Thyroid gland (tissue), 4 donors: ENCODE measurements at regions not wholly inside any gene's neighbourhood (a gene's known extent, or its start where the extent isn't known, plus 50 kb on each side); places are given as distances from the start of the nearest gene placed in this dataset.

Experiments
- POLR2A ChIP-seq, 2 donors: fragments of 450-650 bp; IDR thresholded peaks; one replicate each; pipeline ENCODE4 v1.6.1; 2017; ENCODE audit warnings: antibody characterized with exemption in 2 of 2, mild to moderate bottlenecking in 2 of 2, moderate library complexity in 1 of 2
- TF ChIP-seq, protein P1 (sequence below), 6 experiments: fragments of 200-600 bp in 3 of 6; fragments of 450-650 bp in 3 of 6; sonication (generic) in 3 of 6; IDR thresholded peaks; one replicate each; pipeline ENCODE4 v1.5.1; 2016 to 2019; ENCODE audit warnings: antibody characterized with exemption in 6 of 6, mild to moderate bottlenecking in 2 of 6, inconsistent platforms in 1 of 6, moderate library complexity in 1 of 6

DNA sequence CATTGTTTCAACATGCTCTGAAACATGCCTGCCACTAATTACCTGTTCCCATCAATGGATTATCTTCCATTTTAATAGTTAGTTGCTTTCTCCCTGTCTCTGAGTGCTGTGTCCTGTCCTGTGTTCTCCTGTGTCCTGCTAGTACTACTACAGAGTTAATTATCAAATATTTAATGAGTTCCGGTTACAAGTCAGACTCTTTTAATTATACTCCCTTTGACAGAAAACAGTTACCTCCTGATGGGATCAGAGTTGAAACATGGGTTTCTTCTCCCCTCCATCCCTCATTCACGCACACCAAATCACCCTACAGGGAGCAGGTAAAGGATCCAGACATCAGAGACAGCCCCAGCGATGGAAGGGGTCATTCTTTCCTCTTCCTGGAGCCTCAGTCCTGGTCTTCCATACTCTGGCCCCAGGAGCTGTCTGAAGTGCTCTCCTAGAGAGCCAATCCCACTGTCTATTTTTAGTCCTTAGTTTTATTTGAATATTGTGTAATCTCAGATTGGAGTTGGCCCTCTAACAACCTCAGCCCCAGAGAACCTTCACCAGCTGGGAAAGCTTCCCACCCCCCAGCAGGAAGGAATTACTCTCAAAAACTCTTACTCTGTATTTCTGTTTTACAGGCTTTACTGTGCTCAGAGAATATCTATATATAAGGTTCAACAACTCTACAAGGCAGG lies 137.0 kb upstream of the C2CD4B start:
- TF ChIP-seq, protein P1, sequence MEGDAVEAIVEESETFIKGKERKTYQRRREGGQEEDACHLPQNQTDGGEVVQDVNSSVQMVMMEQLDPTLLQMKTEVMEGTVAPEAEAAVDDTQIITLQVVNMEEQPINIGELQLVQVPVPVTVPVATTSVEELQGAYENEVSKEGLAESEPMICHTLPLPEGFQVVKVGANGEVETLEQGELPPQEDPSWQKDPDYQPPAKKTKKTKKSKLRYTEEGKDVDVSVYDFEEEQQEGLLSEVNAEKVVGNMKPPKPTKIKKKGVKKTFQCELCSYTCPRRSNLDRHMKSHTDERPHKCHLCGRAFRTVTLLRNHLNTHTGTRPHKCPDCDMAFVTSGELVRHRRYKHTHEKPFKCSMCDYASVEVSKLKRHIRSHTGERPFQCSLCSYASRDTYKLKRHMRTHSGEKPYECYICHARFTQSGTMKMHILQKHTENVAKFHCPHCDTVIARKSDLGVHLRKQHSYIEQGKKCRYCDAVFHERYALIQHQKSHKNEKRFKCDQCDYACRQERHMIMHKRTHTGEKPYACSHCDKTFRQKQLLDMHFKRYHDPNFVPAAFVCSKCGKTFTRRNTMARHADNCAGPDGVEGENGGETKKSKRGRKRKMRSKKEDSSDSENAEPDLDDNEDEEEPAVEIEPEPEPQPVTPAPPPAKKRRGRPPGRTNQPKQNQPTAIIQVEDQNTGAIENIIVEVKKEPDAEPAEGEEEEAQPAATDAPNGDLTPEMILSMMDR (IDR thresholded peaks at IDR 0.05), result no peak
- no peak for TF ChIP-seq POLR2A (IDR thresholded peaks at IDR 0.05)
